ENCODE measurements at regions not wholly inside any gene's neighbourhood (a gene's known extent, or its start where the extent isn't known, plus 50 kb on each side); places are given as distances from the start of the nearest gene placed in this dataset.

- Histone ChIP-seq H2BK120ac (replicated peaks; ENCODE audit: low read depth, low read length) (no peak overlapping the region), H3K9ac (replicated peaks in 1 of 4; ENCODE audit: extremely low read depth in 1 of 4, low read depth in 3 of 4, low read length in 3 of 4) (no peak overlapping the region), H3K14ac (ENCODE audit: insufficient read length) (no peak overlapping the region), H3K27me3 (replicated peaks in 1 of 4; ENCODE audit: control insufficient read depth in 3 of 4, extremely low read depth in 1 of 4, insufficient read depth in 3 of 4, low read length in 3 of 4) (no peaks in the 10 kb centered on the region), H3K9me3 (ENCODE audit: insufficient read depth in 2 of 2, low read depth in 1 of 2, low read length in 1 of 2) (no peaks in the 10 kb centered on the region), H3K4me2 (ENCODE audit: insufficient read depth in 1 of 2, low read depth in 2 of 2, low read length in 2 of 2) (no peak overlapping the region), H3K4me3 (ENCODE audit: extremely low read depth in 1 of 4, insufficient read depth in 2 of 4, low read depth in 3 of 4, low read length in 4 of 4) (no peak overlapping the region), H4K8ac (ENCODE audit: extremely low read depth, insufficient read depth, low read length) (no peak overlapping the region), H2BK12ac (ENCODE audit: low read depth, low read length) (no peak overlapping the region), H3K23ac (ENCODE audit: insufficient read length) (no peak overlapping the region), H4K5ac (ENCODE audit: insufficient read length, low read depth, low read length) (no peak overlapping the region), H3K23me2 (ENCODE audit: low read depth, low read length) (no peaks in the 10 kb centered on the region), H2BK20ac (ENCODE audit: low read length) (no peak overlapping the region), H2BK5ac (ENCODE audit: low read depth, low read length) (no peak overlapping the region), H3K18ac (ENCODE audit: extremely low read depth, low read length) (no peak overlapping the region), H3K79me2 (ENCODE audit: control insufficient read depth in 1 of 2, insufficient read depth in 2 of 2, low read length in 2 of 2) (no peaks in the 10 kb centered on the region), H3K79me1 (ENCODE audit: low read depth, low read length) (no peaks in the 10 kb centered on the region), H3K56ac (replicated peaks; ENCODE audit: insufficient read length, low read depth, low read length) (no peak overlapping the region), H2BK15ac (ENCODE audit: low read length) (no peak overlapping the region), H3K36me3 (ENCODE audit: control insufficient read depth in 2 of 4, insufficient read depth in 4 of 4, low read length in 3 of 4) (no peaks in the 10 kb centered on the region), H2AK5ac (ENCODE audit: low read depth, low read length) (no peak overlapping the region), H4K91ac (replicated peaks; ENCODE audit: insufficient read length, low read length) (no peak overlapping the region), H3K4ac (replicated peaks; ENCODE audit: insufficient read length, low read depth, low read length) (no peak overlapping the region), H3K27ac (ENCODE audit: low read depth, low read length) (no peak overlapping the region), H4K20me1 (replicated peaks in 1 of 2; ENCODE audit: control insufficient read depth in 1 of 2, insufficient read depth in 2 of 2, low read length in 2 of 2) (no peaks in the 10 kb centered on the region), H2AFZ (ENCODE audit: low read length) (no peak overlapping the region), H3K4me1 (replicated peaks in 1 of 4; ENCODE audit: control insufficient read depth in 3 of 4, insufficient read depth in 4 of 4, low read length in 3 of 4) (0 out of 7 replicates have a peak, but pooled peaks cover 0 to 3% (median 0%) of the 10 kb centered on the region in 4 experiments)
- ChIA-PET POLR2A (ENCODE audit: partially characterized antibody) (no interaction called here), CTCF (ENCODE audit: partially characterized antibody) (no interaction called here)
- DNase-seq (ENCODE audit: low read depth in 1 of 2, low spot score in 2 of 2) (no peak), FAIRE-seq (no peak)
- 91% methylated on average over 1 of the region's 1 CpG; no CpG with 5 or more reads in 1 of the 2 experiments for WGBS, 2 experiments (ENCODE audit: extremely low coverage in 1 of 2, insufficient coverage in 1 of 2, insufficient read length in 1 of 2, insufficient replicate concordance in 2 of 2, low coverage in 1 of 2, low lambda C conversion rate in 2 of 2, missing lambda C conversion rate in 1 of 2)
- no peak for TF ChIP-seq CHD1 (IDR thresholded peaks at IDR 0.05; ENCODE audit: low read depth, low read length)
- TF ChIP-seq CBX5 (IDR thresholded peaks at IDR 0.05; ENCODE audit: low read depth, low read length) = no peak
- TF ChIP-seq TCF12 (IDR thresholded peaks at IDR 0.05; ENCODE audit: low read depth, low read length) = no peak
- TF ChIP-seq FOSL1 (IDR thresholded peaks at IDR 0.05; ENCODE audit: insufficient read depth, low read depth, low read length) = no peak
- no peak for TF ChIP-seq NANOG (IDR thresholded peaks at IDR 0.05; ENCODE audit: insufficient read depth, low read depth, low read length, poor library complexity, severe bottlenecking)
- TF ChIP-seq CTBP2 (IDR thresholded peaks at IDR 0.05; ENCODE audit: borderline replicate concordance, insufficient read depth, insufficient read length, low read length) = no peak
- no peak for TF ChIP-seq USF2 (IDR thresholded peaks at IDR 0.05; ENCODE audit: low read length)
- no peak for TF ChIP-seq POU5F1 (IDR thresholded peaks at IDR 0.05; ENCODE audit: low read depth, low read length)
- no peak for TF ChIP-seq RBBP5 (IDR thresholded peaks at IDR 0.05; ENCODE audit: borderline replicate concordance, low read depth, low read length)
- no peak for TF ChIP-seq HDAC6 (IDR thresholded peaks at IDR 0.05; ENCODE audit: low read depth, low read length)
Measured at GRCh38 chrX:139172731-139173130, 357.8 kb upstream of the F9 start.
